WTC11 (cell line): ENCODE measurements at regions not wholly inside any gene's neighbourhood (a gene's known extent, or its start where the extent isn't known, plus 50 kb on each side); places are given as distances from the start of the nearest gene placed in this dataset.

ENCODE experiments used
- CREB1 ChIP-seq: sonication (generic); formaldehyde crosslinking; IDR thresholded peaks from 2 replicates; pipeline ENCODE4 v1.8.0; 2023; ENCODE audit warnings: mild to moderate bottlenecking, missing genetic modification reagents
- CTCF ChIP-seq: fragments of 200-600 bp; IDR thresholded peaks from 2 replicates; pipeline ENCODE4 v1.8.0; 2022; ENCODE audit warnings: antibody characterized with exemption
- MAX ChIP-seq: sonication (generic); formaldehyde crosslinking; IDR thresholded peaks from 2 replicates; pipeline ENCODE4 v1.8.0; 2022; ENCODE audit warnings: mild to moderate bottlenecking, missing genetic modification reagents
- ZNF138 ChIP-seq: sonication (generic); formaldehyde crosslinking; conservative IDR thresholded peaks from 2 replicates; pipeline ENCODE4 v1.8.1; 2022; ENCODE audit warnings: mild to moderate bottlenecking, moderate library complexity, missing genetic modification reagents
- ZNF281 ChIP-seq: sonication (generic); formaldehyde crosslinking; IDR thresholded peaks from 2 replicates; pipeline ENCODE4 v1.8.0; 2023; ENCODE audit warnings: mild to moderate bottlenecking, missing genetic modification reagents

- TF ChIP-seq CTCF (no peak), MAX (CRISPR knock-in tag) (no peak), ZNF281 (CRISPR knock-in tag) (no peak), ZNF138 (CRISPR knock-in tag) (no peak), CREB1 (CRISPR knock-in tag) (no peak)
These were observed 487.6 kb downstream of the GRXCR1 start for GRCh38 chr4:43380093-43380492.
